ENCODE measurements at regions not wholly inside any gene's neighbourhood (a gene's known extent, or its start where the extent isn't known, plus 50 kb on each side); places are given as distances from the start of the nearest gene placed in this dataset.

DNA sequence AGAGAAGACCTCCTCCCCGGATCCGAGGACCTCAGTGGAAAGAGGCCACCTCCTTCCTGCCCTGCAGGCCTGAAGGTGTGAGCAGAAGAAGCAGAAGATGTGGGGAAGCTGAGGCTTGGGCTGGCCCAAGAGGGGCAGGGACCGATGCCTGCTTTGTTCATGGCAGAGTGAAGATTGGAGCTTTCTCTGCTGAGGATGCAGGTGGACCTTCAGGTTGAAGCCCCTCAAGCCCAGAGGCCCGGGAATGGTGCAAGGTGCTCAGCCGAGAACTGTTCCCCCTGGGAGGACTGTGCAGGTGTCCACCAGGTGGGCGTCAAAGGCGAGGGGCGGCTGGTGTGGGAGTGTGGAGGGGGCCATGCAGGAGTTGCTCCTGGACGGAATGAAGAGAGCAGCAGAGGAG, 277.9 kb upstream of the IRX2 start:
- Histone ChIP-seq H3K27ac (ENCODE audit: low read depth, low read length) (no peak overlapping the region), H3K27me3 (ENCODE audit: control insufficient read depth, insufficient read depth, low read length) (no peaks in the 10 kb centered on the region), H3K4me3 (ENCODE audit: low read depth, low read length) (no peak overlapping the region), H3K9me3 (ENCODE audit: control insufficient read depth, insufficient read depth, low read length) (peaks cover 84% of the 10 kb centered on the region)
- DNase-seq (ENCODE audit: low read depth, low spot score), result no peak
- POLR2A ChIA-PET, result no interaction called here
- CTCF ChIA-PET, result no interaction called here
- TF ChIP-seq, protein P1, sequence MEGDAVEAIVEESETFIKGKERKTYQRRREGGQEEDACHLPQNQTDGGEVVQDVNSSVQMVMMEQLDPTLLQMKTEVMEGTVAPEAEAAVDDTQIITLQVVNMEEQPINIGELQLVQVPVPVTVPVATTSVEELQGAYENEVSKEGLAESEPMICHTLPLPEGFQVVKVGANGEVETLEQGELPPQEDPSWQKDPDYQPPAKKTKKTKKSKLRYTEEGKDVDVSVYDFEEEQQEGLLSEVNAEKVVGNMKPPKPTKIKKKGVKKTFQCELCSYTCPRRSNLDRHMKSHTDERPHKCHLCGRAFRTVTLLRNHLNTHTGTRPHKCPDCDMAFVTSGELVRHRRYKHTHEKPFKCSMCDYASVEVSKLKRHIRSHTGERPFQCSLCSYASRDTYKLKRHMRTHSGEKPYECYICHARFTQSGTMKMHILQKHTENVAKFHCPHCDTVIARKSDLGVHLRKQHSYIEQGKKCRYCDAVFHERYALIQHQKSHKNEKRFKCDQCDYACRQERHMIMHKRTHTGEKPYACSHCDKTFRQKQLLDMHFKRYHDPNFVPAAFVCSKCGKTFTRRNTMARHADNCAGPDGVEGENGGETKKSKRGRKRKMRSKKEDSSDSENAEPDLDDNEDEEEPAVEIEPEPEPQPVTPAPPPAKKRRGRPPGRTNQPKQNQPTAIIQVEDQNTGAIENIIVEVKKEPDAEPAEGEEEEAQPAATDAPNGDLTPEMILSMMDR (IDR thresholded peaks at IDR 0.05; ENCODE audit: low read depth, low read length), result no peak

DNA sequence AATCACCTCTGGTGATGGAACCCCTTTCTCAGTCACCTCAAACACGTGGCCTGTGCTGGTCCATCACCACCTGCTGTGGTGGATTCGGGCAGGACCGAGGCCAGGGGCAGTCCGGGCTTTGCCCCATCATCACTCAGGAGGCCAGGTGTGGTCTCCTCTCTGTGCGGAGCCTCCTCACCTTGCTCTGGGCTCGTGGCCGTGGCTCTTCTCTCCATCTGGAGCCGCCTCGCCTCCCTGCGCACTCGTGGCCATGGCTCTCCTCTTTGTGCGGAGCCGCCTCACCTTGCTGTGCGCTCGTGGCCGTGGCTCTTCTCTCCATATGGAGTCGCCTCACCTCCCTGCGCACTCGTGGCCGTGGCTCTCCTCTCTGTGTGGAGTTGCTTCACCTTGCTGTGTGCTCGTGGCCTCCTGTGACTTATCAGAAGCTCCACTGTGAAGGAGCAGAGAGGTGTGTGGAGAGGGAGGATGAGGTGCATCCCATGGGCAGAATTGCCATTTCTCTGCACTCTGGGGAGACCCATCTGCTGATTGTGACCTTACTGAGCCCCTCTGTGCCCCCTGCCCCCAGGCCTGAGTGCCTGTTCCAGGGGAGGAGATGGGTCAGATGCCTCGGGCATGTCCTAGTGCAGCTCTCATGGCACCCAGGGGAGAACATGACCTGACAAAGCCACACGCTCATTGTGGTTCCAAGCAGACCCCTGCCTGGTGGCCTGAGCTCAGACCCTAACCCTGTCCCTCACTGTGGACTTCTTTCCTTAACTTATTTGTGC, 276.6 kb upstream of the IRX2 start:
- peaks cover 87% of the 10 kb centered on the region for H3K9me3 ChIP-seq (ENCODE audit: control insufficient read depth, insufficient read depth, low read length)
- ChIA-PET POLR2A (no interaction called here), CTCF (no interaction called here)
- H3K27ac ChIP-seq (ENCODE audit: low read depth, low read length), result no peak overlapping the region
- no peaks in the 10 kb centered on the region for H3K27me3 ChIP-seq (ENCODE audit: control insufficient read depth, insufficient read depth, low read length)
- TF ChIP-seq, protein P1 (IDR thresholded peaks at IDR 0.05; ENCODE audit: low read depth, low read length), result no peak
- H3K4me3 ChIP-seq (ENCODE audit: low read depth, low read length), result no peak overlapping the region
- no peak for DNase-seq (ENCODE audit: low read depth, low spot score)

- no peak overlapping the region for H3K4me3 ChIP-seq (ENCODE audit: low read depth, low read length)
- CTCF ChIA-PET, result no interaction called here
- no peak for DNase-seq (ENCODE audit: low read depth, low spot score)
- H3K27ac ChIP-seq (ENCODE audit: low read depth, low read length), result no peak overlapping the region
- no peaks in the 10 kb centered on the region for H3K27me3 ChIP-seq (ENCODE audit: control insufficient read depth, insufficient read depth, low read length)
- TF ChIP-seq, protein P1 (IDR thresholded peaks at IDR 0.05; ENCODE audit: low read depth, low read length), result no peak
- peaks cover 89% of the 10 kb centered on the region for H3K9me3 ChIP-seq (ENCODE audit: control insufficient read depth, insufficient read depth, low read length)
- POLR2A ChIA-PET, result no interaction called here
Measured at GRCh38 chr5:3027185-3027865, 275.8 kb upstream of the IRX2 start.

- CTCF ChIA-PET, result no interaction called here
- POLR2A ChIA-PET, result no interaction called here
- H3K9me3 ChIP-seq (ENCODE audit: control insufficient read depth, insufficient read depth, low read length), result peaks cover 88% of the 10 kb centered on the region
- H3K27me3 ChIP-seq (ENCODE audit: control insufficient read depth, insufficient read depth, low read length), result no peaks in the 10 kb centered on the region
- no peak overlapping the region for H3K4me3 ChIP-seq (ENCODE audit: low read depth, low read length)
- no peak for DNase-seq (ENCODE audit: low read depth, low spot score)
- no peak overlapping the region for H3K27ac ChIP-seq (ENCODE audit: low read depth, low read length)
- TF ChIP-seq, protein P1 (IDR thresholded peaks at IDR 0.05; ENCODE audit: low read depth, low read length), result no peak
Measured at GRCh38 chr5:3026651-3027050, 275.2 kb upstream of the IRX2 start.

GRCh38 chr5:3026099-3026498, 274.6 kb upstream of the IRX2 start:
- H3K27me3 ChIP-seq (ENCODE audit: control insufficient read depth, insufficient read depth, low read length), result no peaks in the 10 kb centered on the region
- TF ChIP-seq, protein P1 (IDR thresholded peaks at IDR 0.05; ENCODE audit: low read depth, low read length), result no peak
- no peak for DNase-seq (ENCODE audit: low read depth, low spot score)
- H3K4me3 ChIP-seq (ENCODE audit: low read depth, low read length), result no peak overlapping the region
- ChIA-PET CTCF (no interaction called here), POLR2A (no interaction called here)
- no peak overlapping the region for H3K27ac ChIP-seq (ENCODE audit: low read depth, low read length)
- peaks cover 82% of the 10 kb centered on the region for H3K9me3 ChIP-seq (ENCODE audit: control insufficient read depth, insufficient read depth, low read length)
